NCI-H2029 treated with DMSO at 0.1 percent for 48 hours (cell line): ENCODE measurements at regions not wholly inside any gene's neighbourhood (a gene's known extent, or its start where the extent isn't known, plus 50 kb on each side); places are given as distances from the start of the nearest gene placed in this dataset.

Source experiments
- DNase-seq: peaks from one replicate; lab custom pipeline; 2025; lab: John Stamatoyannopoulos, UW

- no peak for DNase-seq
These were observed 229.2 kb downstream of the ALX1 start for GRCh38 chr12:85509081-85509856.

- DNase-seq: no peak
These were observed 229.8 kb downstream of the ALX1 start for GRCh38 chr12:85509857-85510256.

- no peak for DNase-seq
These were observed 236.0 kb downstream of the ALX1 start for GRCh38 chr12:85516039-85516438.

- DNase-seq: no peak
These were observed 236.8 kb downstream of the ALX1 start for GRCh38 chr12:85516667-85517325.

- no peak for DNase-seq
These were observed 239.1 kb downstream of the ALX1 start for GRCh38 chr12:85519163-85519562.

- DNase-seq: no peak
These were observed 243.2 kb downstream of the ALX1 start for GRCh38 chr12:85523197-85523596.

GRCh38 chr12:85527192-85527591 lies 247.2 kb downstream of the ALX1 start:
- DNase-seq: no peak

- DNase-seq: no peak
These were observed 249.9 kb downstream of the ALX1 start for GRCh38 chr12:85529896-85530295.

GRCh38 chr12:85530456-85530855 lies 250.4 kb downstream of the ALX1 start:
- DNase-seq: no peak

- DNase-seq: no peak
These were observed 251.3 kb downstream of the ALX1 start for GRCh38 chr12:85531341-85531740.

- DNase-seq: no peak
These were observed 269.6 kb downstream of the ALX1 start for GRCh38 chr12:85549640-85550039.

- DNase-seq: no peak
These were observed 270.9 kb downstream of the ALX1 start for GRCh38 chr12:85550924-85551323.

- DNase-seq: no peak
These were observed 272.4 kb downstream of the ALX1 start for GRCh38 chr12:85552461-85552860.

GRCh38 chr12:85557850-85558249 lies 277.8 kb downstream of the ALX1 start:
- no peak for DNase-seq

- DNase-seq: no peak
These were observed 277.5 kb downstream of the RASSF9 start for GRCh38 chr12:85558684-85559083.

- DNase-seq: no peak
These were observed 277.1 kb downstream of the RASSF9 start for GRCh38 chr12:85559127-85559526.

- DNase-seq: no peak
These were observed 276.7 kb downstream of the RASSF9 start for GRCh38 chr12:85559536-85559935.

GRCh38 chr12:85562765-85563164 lies 273.4 kb downstream of the RASSF9 start:
- no peak for DNase-seq

- DNase-seq: no peak
These were observed 271.4 kb downstream of the RASSF9 start for GRCh38 chr12:85564786-85565185.

- no peak for DNase-seq
These were observed 267.7 kb downstream of the RASSF9 start for GRCh38 chr12:85568395-85569103.

- DNase-seq: no peak
These were observed 266.9 kb downstream of the RASSF9 start for GRCh38 chr12:85569261-85569660.

- DNase-seq: no peak
These were observed 263.3 kb downstream of the RASSF9 start for GRCh38 chr12:85572956-85573355.

- no peak for DNase-seq
These were observed 262.5 kb downstream of the RASSF9 start for GRCh38 chr12:85573635-85574214.
